Vagina (tissue), 2 donors: ENCODE measurements at regions not wholly inside any gene's neighbourhood (a gene's known extent, or its start where the extent isn't known, plus 50 kb on each side); places are given as distances from the start of the nearest gene placed in this dataset.

Source experiments
- POLR2A ChIP-seq, 2 donors: fragments of 450-650 bp; IDR thresholded peaks; one replicate each; pipeline ENCODE4 v1.6.1; 2017; ENCODE audit warnings: antibody characterized with exemption in 2 of 2, mild to moderate bottlenecking in 2 of 2, moderate library complexity in 2 of 2
- POLR2AphosphoS5 ChIP-seq, 2 donors: sonication (generic); formaldehyde crosslinking; IDR thresholded peaks; one replicate each; pipeline ENCODE4 v1.9.0; 2017; ENCODE audit warnings: antibody characterized with exemption in 2 of 2, mild to moderate bottlenecking in 2 of 2, low read depth in 1 of 2; ENCODE audit not compliant: insufficient read depth in 1 of 2
- TF ChIP-seq, protein P1 (sequence below), 3 experiments: fragments of 450-650 bp in 2 of 3; fragments of 200-600 bp in 1 of 3; sonication (generic) in 1 of 3; IDR thresholded peaks; one replicate each; pipeline ENCODE4 v1.5.1; 2017 to 2019; ENCODE audit warnings: antibody characterized with exemption in 3 of 3, mild to moderate bottlenecking in 2 of 3, moderate library complexity in 2 of 3

DNA sequence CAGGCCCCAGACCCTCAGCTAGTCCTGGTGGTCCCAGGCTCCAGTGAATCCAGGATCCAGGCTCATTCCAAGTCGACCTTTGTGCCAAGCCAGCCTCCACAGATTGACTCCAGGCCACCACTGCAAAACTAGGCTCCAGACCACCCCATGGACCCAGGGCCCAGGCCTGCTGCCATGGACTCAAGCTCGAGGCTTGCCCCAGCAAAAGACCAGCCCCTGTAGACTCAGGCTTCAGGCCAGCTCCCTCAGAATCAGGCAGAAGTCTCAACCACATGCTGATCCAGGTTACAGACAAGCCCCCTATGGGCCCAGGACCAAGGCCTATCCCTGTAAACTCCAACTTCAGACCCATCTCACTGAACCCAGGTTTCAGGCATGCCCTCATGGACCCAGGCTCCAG, 692.4 kb downstream of the PCDH19 start:
- TF ChIP-seq, protein P1, sequence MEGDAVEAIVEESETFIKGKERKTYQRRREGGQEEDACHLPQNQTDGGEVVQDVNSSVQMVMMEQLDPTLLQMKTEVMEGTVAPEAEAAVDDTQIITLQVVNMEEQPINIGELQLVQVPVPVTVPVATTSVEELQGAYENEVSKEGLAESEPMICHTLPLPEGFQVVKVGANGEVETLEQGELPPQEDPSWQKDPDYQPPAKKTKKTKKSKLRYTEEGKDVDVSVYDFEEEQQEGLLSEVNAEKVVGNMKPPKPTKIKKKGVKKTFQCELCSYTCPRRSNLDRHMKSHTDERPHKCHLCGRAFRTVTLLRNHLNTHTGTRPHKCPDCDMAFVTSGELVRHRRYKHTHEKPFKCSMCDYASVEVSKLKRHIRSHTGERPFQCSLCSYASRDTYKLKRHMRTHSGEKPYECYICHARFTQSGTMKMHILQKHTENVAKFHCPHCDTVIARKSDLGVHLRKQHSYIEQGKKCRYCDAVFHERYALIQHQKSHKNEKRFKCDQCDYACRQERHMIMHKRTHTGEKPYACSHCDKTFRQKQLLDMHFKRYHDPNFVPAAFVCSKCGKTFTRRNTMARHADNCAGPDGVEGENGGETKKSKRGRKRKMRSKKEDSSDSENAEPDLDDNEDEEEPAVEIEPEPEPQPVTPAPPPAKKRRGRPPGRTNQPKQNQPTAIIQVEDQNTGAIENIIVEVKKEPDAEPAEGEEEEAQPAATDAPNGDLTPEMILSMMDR (IDR thresholded peaks at IDR 0.05): no peak
- TF ChIP-seq POLR2A (IDR thresholded peaks at IDR 0.05): no peak
- TF ChIP-seq POLR2AphosphoS5 (IDR thresholded peaks at IDR 0.05; ENCODE audit: insufficient read depth in 1 of 2, low read depth in 1 of 2): no peak
